Muscle layer of colon (tissue), 2 donors: ENCODE measurements at regions not wholly inside any gene's neighbourhood (a gene's known extent, or its start where the extent isn't known, plus 50 kb on each side); places are given as distances from the start of the nearest gene placed in this dataset.

Source experiments
- H3K27ac ChIP-seq: one replicate; pipeline ENCODE4 v1.7.0; 2013; ENCODE audit warnings: low read depth, mild to moderate bottlenecking, low read length, moderate library complexity
- H3K27me3 ChIP-seq, 2 donors: one replicate each; pipeline ENCODE4 v1.7.0; 2013; ENCODE audit warnings: low read length in 2 of 2, mild to moderate bottlenecking in 2 of 2; ENCODE audit not compliant: insufficient read depth in 2 of 2, control insufficient read depth in 1 of 2
- H3K36me3 ChIP-seq: one replicate; pipeline ENCODE4 v1.7.0; 2013; ENCODE audit warnings: mild to moderate bottlenecking, low read length; ENCODE audit not compliant: insufficient read depth
- H3K4me1 ChIP-seq: one replicate; pipeline ENCODE4 v1.7.0; 2013; ENCODE audit warnings: mild to moderate bottlenecking, low read length; ENCODE audit not compliant: insufficient read depth
- H3K4me3 ChIP-seq, 2 donors: one replicate each; pipeline ENCODE4 v1.7.0; 2013; ENCODE audit warnings: low read length in 2 of 2, low read depth in 1 of 2, mild to moderate bottlenecking in 1 of 2, moderate library complexity in 1 of 2
- H3K9ac ChIP-seq: one replicate; pipeline ENCODE4 v1.7.0; 2013; ENCODE audit warnings: low read length
- H3K9me3 ChIP-seq: one replicate; pipeline ENCODE4 v1.7.0; 2013; ENCODE audit warnings: mild to moderate bottlenecking, low read length
- donor health status: abdominal sarcoma.
- donor health status: Adenocarcinoma of cecum.

- Histone ChIP-seq H3K4me1 (no peaks in the 10 kb centered on the region), H3K27me3 (no peaks in the 10 kb centered on the region), H3K27ac (no peak overlapping the region), H3K9me3 (no peaks in the 10 kb centered on the region), H3K9ac (no peak overlapping the region), H3K4me3 (no peak overlapping the region), H3K36me3 (no peaks in the 10 kb centered on the region)
These were observed 436.7 kb downstream of the LPIN1 start for GRCh38 chr2:12183032-12183645.

- H3K27ac ChIP-seq, result no peak overlapping the region
- H3K36me3 ChIP-seq, result no peaks in the 10 kb centered on the region
- no peaks in the 10 kb centered on the region for H3K9me3 ChIP-seq
- no peaks in the 10 kb centered on the region for H3K27me3 ChIP-seq
- H3K4me3 ChIP-seq, result no peak overlapping the region
- H3K9ac ChIP-seq, result no peak overlapping the region
- no peaks in the 10 kb centered on the region for H3K4me1 ChIP-seq
These were observed 446.3 kb downstream of the LPIN1 start for GRCh38 chr2:12192762-12193161.

- Histone ChIP-seq H3K4me3 (no peak overlapping the region), H3K9me3 (no peaks in the 10 kb centered on the region), H3K27me3 (no peaks in the 10 kb centered on the region), H3K4me1 (no peaks in the 10 kb centered on the region), H3K9ac (no peak overlapping the region), H3K36me3 (no peaks in the 10 kb centered on the region), H3K27ac (no peak overlapping the region)
These were observed 448.5 kb downstream of the LPIN1 start for GRCh38 chr2:12194968-12195367.

GRCh38 chr2:12196495-12196894 lies 450.1 kb downstream of the LPIN1 start:
- Histone ChIP-seq H3K4me3 (no peak overlapping the region), H3K9me3 (no peaks in the 10 kb centered on the region), H3K4me1 (no peaks in the 10 kb centered on the region), H3K9ac (no peak overlapping the region), H3K27ac (no peak overlapping the region), H3K36me3 (no peaks in the 10 kb centered on the region), H3K27me3 (no peaks in the 10 kb centered on the region)

GRCh38 chr2:12197133-12197532 lies 450.7 kb downstream of the LPIN1 start:
- no peaks in the 10 kb centered on the region for H3K4me1 ChIP-seq
- no peaks in the 10 kb centered on the region for H3K27me3 ChIP-seq
- H3K9me3 ChIP-seq, result no peaks in the 10 kb centered on the region
- no peaks in the 10 kb centered on the region for H3K36me3 ChIP-seq
- H3K4me3 ChIP-seq, result no peak overlapping the region
- no peak overlapping the region for H3K9ac ChIP-seq
- no peak overlapping the region for H3K27ac ChIP-seq

GRCh38 chr2:12199491-12200211 lies 453.2 kb downstream of the LPIN1 start:
- Histone ChIP-seq H3K27me3 (no peaks in the 10 kb centered on the region), H3K9me3 (no peaks in the 10 kb centered on the region), H3K4me3 (no peak overlapping the region), H3K36me3 (no peaks in the 10 kb centered on the region), H3K4me1 (no peaks in the 10 kb centered on the region), H3K9ac (no peak overlapping the region), H3K27ac (no peak overlapping the region)

GRCh38 chr2:12201369-12201768 lies 454.9 kb downstream of the LPIN1 start:
- no peaks in the 10 kb centered on the region for H3K36me3 ChIP-seq
- no peak overlapping the region for H3K9ac ChIP-seq
- no peaks in the 10 kb centered on the region for H3K9me3 ChIP-seq
- no peak overlapping the region for H3K4me3 ChIP-seq
- no peaks in the 10 kb centered on the region for H3K27me3 ChIP-seq
- H3K27ac ChIP-seq, result no peak overlapping the region
- no peaks in the 10 kb centered on the region for H3K4me1 ChIP-seq

GRCh38 chr2:12202313-12203075 lies 456.1 kb downstream of the LPIN1 start:
- no peaks in the 10 kb centered on the region for H3K27me3 ChIP-seq
- H3K36me3 ChIP-seq, result no peaks in the 10 kb centered on the region
- no peak overlapping the region for H3K9ac ChIP-seq
- H3K4me3 ChIP-seq, result no peak overlapping the region
- no peak overlapping the region for H3K27ac ChIP-seq
- H3K9me3 ChIP-seq, result no peaks in the 10 kb centered on the region
- H3K4me1 ChIP-seq, result no peaks in the 10 kb centered on the region

GRCh38 chr2:12203528-12203927 lies 457.1 kb downstream of the LPIN1 start:
- Histone ChIP-seq H3K27me3 (no peaks in the 10 kb centered on the region), H3K4me3 (no peak overlapping the region), H3K9ac (no peak overlapping the region), H3K36me3 (no peaks in the 10 kb centered on the region), H3K4me1 (no peaks in the 10 kb centered on the region), H3K27ac (no peak overlapping the region), H3K9me3 (no peaks in the 10 kb centered on the region)

GRCh38 chr2:12205086-12205485 lies 458.7 kb downstream of the LPIN1 start:
- Histone ChIP-seq H3K36me3 (no peaks in the 10 kb centered on the region), H3K9me3 (no peaks in the 10 kb centered on the region), H3K9ac (no peak overlapping the region), H3K27ac (no peak overlapping the region), H3K4me3 (no peak overlapping the region), H3K4me1 (no peaks in the 10 kb centered on the region), H3K27me3 (no peaks in the 10 kb centered on the region)

- no peaks in the 10 kb centered on the region for H3K36me3 ChIP-seq
- H3K27me3 ChIP-seq, result no peaks in the 10 kb centered on the region
- H3K27ac ChIP-seq, result no peak overlapping the region
- no peaks in the 10 kb centered on the region for H3K4me1 ChIP-seq
- H3K9me3 ChIP-seq, result no peaks in the 10 kb centered on the region
- H3K4me3 ChIP-seq, result no peak overlapping the region
- no peak overlapping the region for H3K9ac ChIP-seq
These were observed 461.1 kb downstream of the LPIN1 start for GRCh38 chr2:12207491-12207890.
